ENCODE measurements at regions not wholly inside any gene's neighbourhood (a gene's known extent, or its start where the extent isn't known, plus 50 kb on each side); places are given as distances from the start of the nearest gene placed in this dataset.

DNA sequence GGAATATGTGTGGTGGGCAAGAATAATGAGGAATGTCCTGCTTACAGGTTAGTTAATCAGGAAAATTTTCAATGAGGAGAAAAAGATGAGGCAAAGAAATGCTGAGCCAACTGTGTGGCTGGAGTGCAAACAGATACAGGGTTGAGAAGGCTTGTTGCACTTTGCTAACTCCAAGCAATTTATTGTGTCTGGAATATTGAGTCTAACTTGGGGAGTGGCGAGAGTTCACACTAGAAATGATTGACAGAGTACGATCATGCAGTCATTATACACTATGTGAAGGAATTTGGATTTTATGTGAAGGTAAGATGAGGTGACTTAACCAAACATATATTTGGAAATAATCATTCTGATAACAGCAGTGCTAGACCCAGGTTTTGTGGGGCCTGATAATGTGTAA lies 185.0 kb upstream of the ELAC2 start:
- Histone ChIP-seq H3K79me2 (ENCODE audit: insufficient read depth, low read length) (no peaks in the 10 kb centered on the region), H3K36me3 (replicated peaks in 1 of 2; ENCODE audit: control insufficient read depth in 1 of 2, insufficient read depth in 2 of 2, low read length in 2 of 2) (no peaks in the 10 kb centered on the region), H3K4me1 (ENCODE audit: control insufficient read depth in 1 of 2, insufficient read depth in 2 of 2, low read length in 2 of 2) (no peaks in the 10 kb centered on the region), H2AFZ (ENCODE audit: insufficient read depth, low read depth, low read length, poor library complexity, severe bottlenecking) (no peak overlapping the region), H3K9ac (ENCODE audit: insufficient read depth, low read length, poor library complexity, severe bottlenecking) (no peak overlapping the region), H3K4me3 (replicated peaks in 1 of 3; ENCODE audit: low read depth in 2 of 3, low read length in 3 of 3) (no peak overlapping the region), H3K4me2 (replicated peaks; ENCODE audit: extremely low read depth, low read length, poor library complexity, severe bottlenecking) (no peak overlapping the region), H3K27ac (ENCODE audit: low read depth in 1 of 2, low read length in 2 of 2) (no peak overlapping the region), H3K27me3 (ENCODE audit: control insufficient read depth in 2 of 2, insufficient read depth in 2 of 2, low read length in 2 of 2) (no peaks in the 10 kb centered on the region), H3K9me3 (replicated peaks in 1 of 2; ENCODE audit: control insufficient read depth in 1 of 2, insufficient read depth in 1 of 2, low read length in 2 of 2) (peaks cover 8 to 10% of the 10 kb centered on the region in 2 donors), H4K20me1 (ENCODE audit: insufficient read depth, low read length) (no peaks in the 10 kb centered on the region)
- TF ChIP-seq, protein P1, sequence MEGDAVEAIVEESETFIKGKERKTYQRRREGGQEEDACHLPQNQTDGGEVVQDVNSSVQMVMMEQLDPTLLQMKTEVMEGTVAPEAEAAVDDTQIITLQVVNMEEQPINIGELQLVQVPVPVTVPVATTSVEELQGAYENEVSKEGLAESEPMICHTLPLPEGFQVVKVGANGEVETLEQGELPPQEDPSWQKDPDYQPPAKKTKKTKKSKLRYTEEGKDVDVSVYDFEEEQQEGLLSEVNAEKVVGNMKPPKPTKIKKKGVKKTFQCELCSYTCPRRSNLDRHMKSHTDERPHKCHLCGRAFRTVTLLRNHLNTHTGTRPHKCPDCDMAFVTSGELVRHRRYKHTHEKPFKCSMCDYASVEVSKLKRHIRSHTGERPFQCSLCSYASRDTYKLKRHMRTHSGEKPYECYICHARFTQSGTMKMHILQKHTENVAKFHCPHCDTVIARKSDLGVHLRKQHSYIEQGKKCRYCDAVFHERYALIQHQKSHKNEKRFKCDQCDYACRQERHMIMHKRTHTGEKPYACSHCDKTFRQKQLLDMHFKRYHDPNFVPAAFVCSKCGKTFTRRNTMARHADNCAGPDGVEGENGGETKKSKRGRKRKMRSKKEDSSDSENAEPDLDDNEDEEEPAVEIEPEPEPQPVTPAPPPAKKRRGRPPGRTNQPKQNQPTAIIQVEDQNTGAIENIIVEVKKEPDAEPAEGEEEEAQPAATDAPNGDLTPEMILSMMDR (IDR thresholded peaks at IDR 0.05) = no peak
- DNase-seq = no peak
- Mint-ChIP-seq H3K27me3 (ENCODE audit: low read depth in 3 of 3) (no peaks in the 10 kb centered on the region), H3K27ac (no peak overlapping the region), H3K36me3 (no peaks in the 10 kb centered on the region), H3K4me1 (no peaks in the 10 kb centered on the region), H3K4me3 (no peak overlapping the region), H3K9me3 (peaks cover 4 to 15% (median 10%) of the 10 kb centered on the region in 7 donors)
- no CpG with 5 or more reads among the region's 2 CpGs for WGBS (ENCODE audit: insufficient coverage)
- intact Hi-C loops (cut with micrococcal nuclease) = no loop called here

GRCh38 chr17:13200671-13201070 lies 182.8 kb upstream of the ELAC2 start:
- intact Hi-C loops (cut with micrococcal nuclease) = no loop called here
- Mint-ChIP-seq H3K9me3 (peaks cover 3 to 12% (median 9%) of the 10 kb centered on the region in 7 donors), H3K27ac (no peak overlapping the region), H3K36me3 (no peaks in the 10 kb centered on the region), H3K4me1 (no peaks in the 10 kb centered on the region), H3K27me3 (ENCODE audit: low read depth in 3 of 3) (no peaks in the 10 kb centered on the region), H3K4me3 (no peak overlapping the region)
- no peak overlapping the region for H3K4me2 ChIP-seq (replicated peaks; ENCODE audit: extremely low read depth, low read length, poor library complexity, severe bottlenecking)
- H3K9ac ChIP-seq (ENCODE audit: insufficient read depth, low read length, poor library complexity, severe bottlenecking) = no peak overlapping the region
- no peak overlapping the region for H2AFZ ChIP-seq (ENCODE audit: insufficient read depth, low read depth, low read length, poor library complexity, severe bottlenecking)
- H3K4me1 ChIP-seq (ENCODE audit: control insufficient read depth in 1 of 2, insufficient read depth in 2 of 2, low read length in 2 of 2) = no peaks in the 10 kb centered on the region
- H4K20me1 ChIP-seq (ENCODE audit: insufficient read depth, low read length) = no peaks in the 10 kb centered on the region
- DNase-seq = no peak
- no peaks in the 10 kb centered on the region for H3K27me3 ChIP-seq (ENCODE audit: control insufficient read depth in 2 of 2, insufficient read depth in 2 of 2, low read length in 2 of 2)
- H3K4me3 ChIP-seq (replicated peaks in 1 of 3; ENCODE audit: low read depth in 2 of 3, low read length in 3 of 3) = no peak overlapping the region
- no peak overlapping the region for H3K27ac ChIP-seq (ENCODE audit: low read depth in 1 of 2, low read length in 2 of 2)
- no peaks in the 10 kb centered on the region for H3K36me3 ChIP-seq (replicated peaks in 1 of 2; ENCODE audit: control insufficient read depth in 1 of 2, insufficient read depth in 2 of 2, low read length in 2 of 2)
- no peaks in the 10 kb centered on the region for H3K79me2 ChIP-seq (ENCODE audit: insufficient read depth, low read length)
- WGBS (ENCODE audit: insufficient coverage) = no CpG with 5 or more reads among the region's 1 CpG
- TF ChIP-seq, protein P1 (IDR thresholded peaks at IDR 0.05) = no peak
- H3K9me3 ChIP-seq (replicated peaks in 1 of 2; ENCODE audit: control insufficient read depth in 1 of 2, insufficient read depth in 1 of 2, low read length in 2 of 2) = peaks cover 8 to 10% of the 10 kb centered on the region in 2 donors

Measured in CD14-positive monocyte (primary cell).